ENCODE measurements at regions not wholly inside any gene's neighbourhood (a gene's known extent, or its start where the extent isn't known, plus 50 kb on each side); places are given as distances from the start of the nearest gene placed in this dataset.

GRCh38 chr6:156379392-156380289, 397.5 kb upstream of the ARID1B start:
- Histone ChIP-seq H3K4me1 (ENCODE audit: control insufficient read depth, insufficient read depth, low read length, unreplicated experiment) (no peaks in the 10 kb centered on the region), H3K27ac (ENCODE audit: low read depth, low read length) (no peak overlapping the region), H3K27me3 (ENCODE audit: insufficient read depth, low read length) (no peaks in the 10 kb centered on the region), H3K4me3 (ENCODE audit: low read depth, low read length) (no peak overlapping the region), H3K79me2 (ENCODE audit: control insufficient read depth, insufficient read depth, low read length, unreplicated experiment) (no peaks in the 10 kb centered on the region), H2AFZ (ENCODE audit: low read length, unreplicated experiment) (no peak overlapping the region), H3K36me3 (ENCODE audit: insufficient read depth, low read length) (no peaks in the 10 kb centered on the region)

DNA sequence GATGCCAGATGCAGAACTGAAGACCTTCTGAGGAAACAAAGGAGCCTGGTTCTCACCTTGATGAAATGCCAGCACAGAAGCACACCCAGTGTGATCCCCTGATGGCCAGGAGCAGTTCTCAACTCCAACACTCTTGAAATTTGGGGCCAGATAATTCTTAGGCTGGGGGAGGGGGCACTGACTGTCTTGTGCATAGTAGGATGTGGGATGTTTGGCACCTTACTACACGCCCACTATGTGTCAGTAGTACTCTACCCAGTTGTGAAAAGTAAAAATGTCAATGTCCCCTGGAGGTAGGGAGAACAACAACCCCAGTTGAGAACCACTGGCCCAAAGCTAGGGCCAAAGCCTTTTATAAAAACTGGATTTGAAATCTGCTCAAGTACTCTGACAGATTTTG, 398.3 kb upstream of the ARID1B start:
- Histone ChIP-seq H3K36me3 (ENCODE audit: insufficient read depth, low read length) (no peaks in the 10 kb centered on the region), H3K27ac (ENCODE audit: low read depth, low read length) (no peak overlapping the region), H3K79me2 (ENCODE audit: control insufficient read depth, insufficient read depth, low read length, unreplicated experiment) (no peaks in the 10 kb centered on the region), H2AFZ (ENCODE audit: low read length, unreplicated experiment) (no peak overlapping the region), H3K4me1 (ENCODE audit: control insufficient read depth, insufficient read depth, low read length, unreplicated experiment) (no peaks in the 10 kb centered on the region), H3K27me3 (ENCODE audit: insufficient read depth, low read length) (no peaks in the 10 kb centered on the region), H3K4me3 (ENCODE audit: low read depth, low read length) (no peak overlapping the region)

GRCh38 chr6:156376091-156376490, 401.1 kb upstream of the ARID1B start:
- no peaks in the 10 kb centered on the region for H3K4me1 ChIP-seq (ENCODE audit: control insufficient read depth, insufficient read depth, low read length, unreplicated experiment)
- no peak overlapping the region for H3K4me3 ChIP-seq (ENCODE audit: low read depth, low read length)
- H3K27ac ChIP-seq (ENCODE audit: low read depth, low read length), result no peak overlapping the region
- H2AFZ ChIP-seq (ENCODE audit: low read length, unreplicated experiment), result no peak overlapping the region
- H3K36me3 ChIP-seq (ENCODE audit: insufficient read depth, low read length), result no peaks in the 10 kb centered on the region
- no peaks in the 10 kb centered on the region for H3K27me3 ChIP-seq (ENCODE audit: insufficient read depth, low read length)
- no peaks in the 10 kb centered on the region for H3K79me2 ChIP-seq (ENCODE audit: control insufficient read depth, insufficient read depth, low read length, unreplicated experiment)

GRCh38 chr6:156359912-156360311, 417.3 kb upstream of the ARID1B start:
- Histone ChIP-seq H2AFZ (ENCODE audit: low read length, unreplicated experiment) (no peak overlapping the region), H3K4me3 (ENCODE audit: low read depth, low read length) (no peak overlapping the region), H3K27ac (ENCODE audit: low read depth, low read length) (no peak overlapping the region), H3K36me3 (ENCODE audit: insufficient read depth, low read length) (no peaks in the 10 kb centered on the region), H3K4me1 (ENCODE audit: control insufficient read depth, insufficient read depth, low read length, unreplicated experiment) (no peaks in the 10 kb centered on the region), H3K79me2 (ENCODE audit: control insufficient read depth, insufficient read depth, low read length, unreplicated experiment) (no peaks in the 10 kb centered on the region), H3K27me3 (ENCODE audit: insufficient read depth, low read length) (no peaks in the 10 kb centered on the region)

- H3K4me3 ChIP-seq (ENCODE audit: low read depth, low read length), result no peak overlapping the region
Measured at GRCh38 chr6:156352861-156353260, 424.3 kb upstream of the ARID1B start.

GRCh38 chr6:156351346-156351966, 425.7 kb upstream of the ARID1B start:
- H3K4me1 ChIP-seq (ENCODE audit: control insufficient read depth, insufficient read depth, low read length, unreplicated experiment), result no peaks in the 10 kb centered on the region
- H3K27ac ChIP-seq (ENCODE audit: low read depth, low read length), result no peak overlapping the region
- H3K27me3 ChIP-seq (ENCODE audit: insufficient read depth, low read length), result no peaks in the 10 kb centered on the region
- H3K79me2 ChIP-seq (ENCODE audit: control insufficient read depth, insufficient read depth, low read length, unreplicated experiment), result no peaks in the 10 kb centered on the region
- H2AFZ ChIP-seq (ENCODE audit: low read length, unreplicated experiment), result no peak overlapping the region
- no peak overlapping the region for H3K4me3 ChIP-seq (ENCODE audit: low read depth, low read length)
- H3K36me3 ChIP-seq (ENCODE audit: insufficient read depth, low read length), result no peaks in the 10 kb centered on the region

More at GRCh38 chr6:156352861-156353260, 424.3 kb upstream of the ARID1B start:
- no peaks in the 10 kb centered on the region for H3K27me3 ChIP-seq (ENCODE audit: insufficient read depth, low read length)
- no peaks in the 10 kb centered on the region for H3K79me2 ChIP-seq (ENCODE audit: control insufficient read depth, insufficient read depth, low read length, unreplicated experiment)
- no peak overlapping the region for H3K27ac ChIP-seq (ENCODE audit: low read depth, low read length)
- H2AFZ ChIP-seq (ENCODE audit: low read length, unreplicated experiment), result no peak overlapping the region
- H3K36me3 ChIP-seq (ENCODE audit: insufficient read depth, low read length), result no peaks in the 10 kb centered on the region
- H3K4me1 ChIP-seq (ENCODE audit: control insufficient read depth, insufficient read depth, low read length, unreplicated experiment), result no peaks in the 10 kb centered on the region

GRCh38 chr6:156350337-156350736, 426.8 kb upstream of the ARID1B start:
- Histone ChIP-seq H3K27ac (ENCODE audit: low read depth, low read length) (no peak overlapping the region), H2AFZ (ENCODE audit: low read length, unreplicated experiment) (no peak overlapping the region), H3K27me3 (ENCODE audit: insufficient read depth, low read length) (no peaks in the 10 kb centered on the region), H3K79me2 (ENCODE audit: control insufficient read depth, insufficient read depth, low read length, unreplicated experiment) (no peaks in the 10 kb centered on the region), H3K4me1 (ENCODE audit: control insufficient read depth, insufficient read depth, low read length, unreplicated experiment) (no peaks in the 10 kb centered on the region), H3K4me3 (ENCODE audit: low read depth, low read length) (no peak overlapping the region), H3K36me3 (ENCODE audit: insufficient read depth, low read length) (no peaks in the 10 kb centered on the region)

GRCh38 chr6:156348849-156349248, 428.3 kb upstream of the ARID1B start:
- Histone ChIP-seq H3K79me2 (ENCODE audit: control insufficient read depth, insufficient read depth, low read length, unreplicated experiment) (no peaks in the 10 kb centered on the region), H2AFZ (ENCODE audit: low read length, unreplicated experiment) (no peak overlapping the region), H3K4me3 (ENCODE audit: low read depth, low read length) (no peak overlapping the region), H3K27ac (ENCODE audit: low read depth, low read length) (no peak overlapping the region), H3K27me3 (ENCODE audit: insufficient read depth, low read length) (no peaks in the 10 kb centered on the region), H3K4me1 (ENCODE audit: control insufficient read depth, insufficient read depth, low read length, unreplicated experiment) (no peaks in the 10 kb centered on the region), H3K36me3 (ENCODE audit: insufficient read depth, low read length) (no peaks in the 10 kb centered on the region)

GRCh38 chr6:156348424-156348823, 428.8 kb upstream of the ARID1B start:
- H3K79me2 ChIP-seq (ENCODE audit: control insufficient read depth, insufficient read depth, low read length, unreplicated experiment), result no peaks in the 10 kb centered on the region
- no peak overlapping the region for H3K27ac ChIP-seq (ENCODE audit: low read depth, low read length)
- H3K4me3 ChIP-seq (ENCODE audit: low read depth, low read length), result no peak overlapping the region
- no peaks in the 10 kb centered on the region for H3K4me1 ChIP-seq (ENCODE audit: control insufficient read depth, insufficient read depth, low read length, unreplicated experiment)
- no peak overlapping the region for H2AFZ ChIP-seq (ENCODE audit: low read length, unreplicated experiment)
- H3K27me3 ChIP-seq (ENCODE audit: insufficient read depth, low read length), result no peaks in the 10 kb centered on the region
- H3K36me3 ChIP-seq (ENCODE audit: insufficient read depth, low read length), result no peaks in the 10 kb centered on the region

DNA sequence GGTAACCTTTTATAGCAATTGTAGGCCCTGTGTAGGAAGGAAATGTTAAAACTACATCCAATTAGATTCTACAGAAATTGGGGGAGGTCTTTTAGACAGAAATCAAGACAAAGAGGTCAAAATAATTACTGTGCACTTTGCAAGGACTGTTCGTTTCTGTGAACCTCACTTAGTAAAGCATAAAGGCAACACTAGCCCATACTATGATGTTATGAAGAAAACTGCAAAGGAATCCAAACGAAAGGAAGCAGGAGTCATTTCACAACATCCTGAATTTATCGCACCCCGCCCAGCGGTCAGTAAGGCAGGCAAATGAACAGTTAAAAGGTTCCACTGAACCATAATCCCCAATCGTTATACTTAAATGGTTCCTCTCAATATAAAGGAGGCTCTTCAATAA, 429.5 kb upstream of the ARID1B start:
- no peaks in the 10 kb centered on the region for H3K4me1 ChIP-seq (ENCODE audit: control insufficient read depth, insufficient read depth, low read length, unreplicated experiment)
- H3K4me3 ChIP-seq (ENCODE audit: low read depth, low read length), result no peak overlapping the region
- no peaks in the 10 kb centered on the region for H3K27me3 ChIP-seq (ENCODE audit: insufficient read depth, low read length)
- no peak overlapping the region for H2AFZ ChIP-seq (ENCODE audit: low read length, unreplicated experiment)
- H3K27ac ChIP-seq (ENCODE audit: low read depth, low read length), result no peak overlapping the region
- H3K36me3 ChIP-seq (ENCODE audit: insufficient read depth, low read length), result no peaks in the 10 kb centered on the region
- H3K79me2 ChIP-seq (ENCODE audit: control insufficient read depth, insufficient read depth, low read length, unreplicated experiment), result no peaks in the 10 kb centered on the region

GRCh38 chr6:156347246-156347645, 429.9 kb upstream of the ARID1B start:
- no peaks in the 10 kb centered on the region for H3K4me1 ChIP-seq (ENCODE audit: control insufficient read depth, insufficient read depth, low read length, unreplicated experiment)
- H3K4me3 ChIP-seq (ENCODE audit: low read depth, low read length), result no peak overlapping the region
- H2AFZ ChIP-seq (ENCODE audit: low read length, unreplicated experiment), result no peak overlapping the region
- H3K27me3 ChIP-seq (ENCODE audit: insufficient read depth, low read length), result no peaks in the 10 kb centered on the region
- H3K79me2 ChIP-seq (ENCODE audit: control insufficient read depth, insufficient read depth, low read length, unreplicated experiment), result no peaks in the 10 kb centered on the region
- no peak overlapping the region for H3K27ac ChIP-seq (ENCODE audit: low read depth, low read length)
- H3K36me3 ChIP-seq (ENCODE audit: insufficient read depth, low read length), result no peaks in the 10 kb centered on the region
